ENCODE measurements at regions not wholly inside any gene's neighbourhood (a gene's known extent, or its start where the extent isn't known, plus 50 kb on each side); places are given as distances from the start of the nearest gene placed in this dataset.

GRCh38 chr13:31476266-31476665, 263.1 kb upstream of the RXFP2 start:
- TF ChIP-seq, protein P1, sequence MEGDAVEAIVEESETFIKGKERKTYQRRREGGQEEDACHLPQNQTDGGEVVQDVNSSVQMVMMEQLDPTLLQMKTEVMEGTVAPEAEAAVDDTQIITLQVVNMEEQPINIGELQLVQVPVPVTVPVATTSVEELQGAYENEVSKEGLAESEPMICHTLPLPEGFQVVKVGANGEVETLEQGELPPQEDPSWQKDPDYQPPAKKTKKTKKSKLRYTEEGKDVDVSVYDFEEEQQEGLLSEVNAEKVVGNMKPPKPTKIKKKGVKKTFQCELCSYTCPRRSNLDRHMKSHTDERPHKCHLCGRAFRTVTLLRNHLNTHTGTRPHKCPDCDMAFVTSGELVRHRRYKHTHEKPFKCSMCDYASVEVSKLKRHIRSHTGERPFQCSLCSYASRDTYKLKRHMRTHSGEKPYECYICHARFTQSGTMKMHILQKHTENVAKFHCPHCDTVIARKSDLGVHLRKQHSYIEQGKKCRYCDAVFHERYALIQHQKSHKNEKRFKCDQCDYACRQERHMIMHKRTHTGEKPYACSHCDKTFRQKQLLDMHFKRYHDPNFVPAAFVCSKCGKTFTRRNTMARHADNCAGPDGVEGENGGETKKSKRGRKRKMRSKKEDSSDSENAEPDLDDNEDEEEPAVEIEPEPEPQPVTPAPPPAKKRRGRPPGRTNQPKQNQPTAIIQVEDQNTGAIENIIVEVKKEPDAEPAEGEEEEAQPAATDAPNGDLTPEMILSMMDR (IDR thresholded peaks at IDR 0.05), result no peak
- no peak for TF ChIP-seq ZFX (IDR thresholded peaks at IDR 0.05; ENCODE audit: borderline replicate concordance)

All from 22Rv1 (cell line).